Ishikawa (cell line): ENCODE measurements at regions not wholly inside any gene's neighbourhood (a gene's known extent, or its start where the extent isn't known, plus 50 kb on each side); places are given as distances from the start of the nearest gene placed in this dataset.

Experiments used
- CEBPB ChIP-seq: IDR thresholded peaks from 2 replicates; pipeline ENCODE4 v1.6.1; 2012
- CREB1 ChIP-seq: IDR thresholded peaks from 2 replicates; pipeline ENCODE4 v1.6.1; 2012; ENCODE audit warnings: low read depth
- EGR1 ChIP-seq: IDR thresholded peaks from 2 replicates; pipeline ENCODE4 v1.6.1; 2012
- EP300 ChIP-seq: IDR thresholded peaks from 2 replicates; pipeline ENCODE4 v1.6.1; 2012; ENCODE audit warnings: borderline replicate concordance
- FOXM1 ChIP-seq: IDR thresholded peaks from 2 replicates; pipeline ENCODE4 v1.6.1; 2012; ENCODE audit warnings: low read depth, borderline replicate concordance
- MAX ChIP-seq: IDR thresholded peaks from 2 replicates; pipeline ENCODE4 v1.6.1; 2012
- NFIC ChIP-seq: IDR thresholded peaks from 2 replicates; pipeline ENCODE4 v1.6.1; 2012
- RAD21 ChIP-seq: IDR thresholded peaks from 2 replicates; pipeline ENCODE4 v1.6.1; 2012; ENCODE audit warnings: low read depth
- TAF1 ChIP-seq: IDR thresholded peaks from 2 replicates; pipeline ENCODE4 v1.6.1; 2012; ENCODE audit warnings: low read depth, mild to moderate bottlenecking
- TCF12 ChIP-seq: IDR thresholded peaks from 2 replicates; pipeline ENCODE4 v1.6.1; 2012; ENCODE audit warnings: low read depth
- TEAD4 ChIP-seq: IDR thresholded peaks from 2 replicates; pipeline ENCODE4 v1.6.1; 2012
- USF1 ChIP-seq: IDR thresholded peaks from 2 replicates; pipeline ENCODE4 v1.6.1; 2012
- YY1 ChIP-seq: IDR thresholded peaks from 2 replicates; pipeline ENCODE4 v1.6.1; 2012; ENCODE audit warnings: low read depth
- ZBTB7A ChIP-seq: IDR thresholded peaks from 2 replicates; pipeline ENCODE4 v1.6.1; 2012; ENCODE audit warnings: low read depth
- TF ChIP-seq, protein P1 (sequence below): IDR thresholded peaks from 2 replicates; pipeline ENCODE4 v1.6.1; 2012; ENCODE audit warnings: low read depth, mild to moderate bottlenecking

- no peak for TF ChIP-seq NFIC
- TF ChIP-seq TCF12 = no peak
- no peak for TF ChIP-seq TEAD4
- no peak for TF ChIP-seq TAF1
- TF ChIP-seq EP300 = no peak
- TF ChIP-seq RAD21 = no peak
- TF ChIP-seq ZBTB7A = no peak
- no peak for TF ChIP-seq MAX
- no peak for TF ChIP-seq YY1
- TF ChIP-seq USF1 = no peak
- TF ChIP-seq, protein P1, sequence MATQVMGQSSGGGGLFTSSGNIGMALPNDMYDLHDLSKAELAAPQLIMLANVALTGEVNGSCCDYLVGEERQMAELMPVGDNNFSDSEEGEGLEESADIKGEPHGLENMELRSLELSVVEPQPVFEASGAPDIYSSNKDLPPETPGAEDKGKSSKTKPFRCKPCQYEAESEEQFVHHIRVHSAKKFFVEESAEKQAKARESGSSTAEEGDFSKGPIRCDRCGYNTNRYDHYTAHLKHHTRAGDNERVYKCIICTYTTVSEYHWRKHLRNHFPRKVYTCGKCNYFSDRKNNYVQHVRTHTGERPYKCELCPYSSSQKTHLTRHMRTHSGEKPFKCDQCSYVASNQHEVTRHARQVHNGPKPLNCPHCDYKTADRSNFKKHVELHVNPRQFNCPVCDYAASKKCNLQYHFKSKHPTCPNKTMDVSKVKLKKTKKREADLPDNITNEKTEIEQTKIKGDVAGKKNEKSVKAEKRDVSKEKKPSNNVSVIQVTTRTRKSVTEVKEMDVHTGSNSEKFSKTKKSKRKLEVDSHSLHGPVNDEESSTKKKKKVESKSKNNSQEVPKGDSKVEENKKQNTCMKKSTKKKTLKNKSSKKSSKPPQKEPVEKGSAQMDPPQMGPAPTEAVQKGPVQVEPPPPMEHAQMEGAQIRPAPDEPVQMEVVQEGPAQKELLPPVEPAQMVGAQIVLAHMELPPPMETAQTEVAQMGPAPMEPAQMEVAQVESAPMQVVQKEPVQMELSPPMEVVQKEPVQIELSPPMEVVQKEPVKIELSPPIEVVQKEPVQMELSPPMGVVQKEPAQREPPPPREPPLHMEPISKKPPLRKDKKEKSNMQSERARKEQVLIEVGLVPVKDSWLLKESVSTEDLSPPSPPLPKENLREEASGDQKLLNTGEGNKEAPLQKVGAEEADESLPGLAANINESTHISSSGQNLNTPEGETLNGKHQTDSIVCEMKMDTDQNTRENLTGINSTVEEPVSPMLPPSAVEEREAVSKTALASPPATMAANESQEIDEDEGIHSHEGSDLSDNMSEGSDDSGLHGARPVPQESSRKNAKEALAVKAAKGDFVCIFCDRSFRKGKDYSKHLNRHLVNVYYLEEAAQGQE = no peak
- TF ChIP-seq FOXM1 = no peak
- TF ChIP-seq CEBPB = no peak
- no peak for TF ChIP-seq EGR1
- TF ChIP-seq CREB1 = no peak
Measured at GRCh38 chr10:5584895-5585516, 60.2 kb downstream of the CALML3 start.

- TF ChIP-seq USF1 (no peak), CREB1 (no peak), NFIC (no peak), TAF1 (no peak), FOXM1 (no peak), TEAD4 (no peak), EP300 (no peak), ZBTB7A (no peak), TCF12 (no peak), YY1 (no peak), EGR1 (no peak), MAX (no peak), CEBPB (no peak), RAD21 (no peak)
- TF ChIP-seq, protein P1 = no peak
Measured at GRCh38 chr10:5585517-5586206, 60.9 kb downstream of the CALML3 start.

GRCh38 chr10:5587151-5588079, 62.7 kb downstream of the CALML3 start:
- TF ChIP-seq USF1 (no peak), NFIC (peak; percentile 28)

- TF ChIP-seq MAX (no peak), CEBPB (no peak), TCF12 (no peak), TEAD4 (no peak), FOXM1 (no peak), CREB1 (no peak)
Measured at GRCh38 chr10:5588080-5588453, 63.3 kb downstream of the CALML3 start.

- TF ChIP-seq MAX = no peak
- no peak for TF ChIP-seq EGR1
- no peak for TF ChIP-seq CREB1
- no peak for TF ChIP-seq CEBPB
- no peak for TF ChIP-seq TCF12
- no peak for TF ChIP-seq EP300
- no peak for TF ChIP-seq ZBTB7A
- TF ChIP-seq RAD21 = no peak
- no peak for TF ChIP-seq USF1
- TF ChIP-seq YY1 = no peak
- TF ChIP-seq, protein P1 = no peak
- no peak for TF ChIP-seq FOXM1
- TF ChIP-seq TAF1 = no peak
- TF ChIP-seq TEAD4 = no peak
- TF ChIP-seq NFIC = no peak
Measured at GRCh38 chr10:5588603-5589002, 63.8 kb downstream of the CALML3 start.
